SK-N-SH treated with all-trans-retinoic acid at 6 μM for 48 hours (cell line): ENCODE measurements at regions not wholly inside any gene's neighbourhood (a gene's known extent, or its start where the extent isn't known, plus 50 kb on each side); places are given as distances from the start of the nearest gene placed in this dataset.

ENCODE experiments used
- BACH2 ChIP-seq: fragments of 250-450 bp; sonication (Bioruptor Pico); IDR thresholded peaks from 2 replicates; pipeline ENCODE4 v1.9.0; 2021; ENCODE audit warnings: mild to moderate bottlenecking, borderline replicate concordance
- CREB5 ChIP-seq: fragments of 250-450 bp; sonication (Bioruptor Pico); IDR thresholded peaks from 2 replicates; pipeline ENCODE4 v1.5.1; 2020; ENCODE audit warnings: low read depth, mild to moderate bottlenecking, moderate library complexity
- CSDC2 ChIP-seq: fragments of 250-450 bp; sonication (Bioruptor Pico); IDR thresholded peaks from 2 replicates; pipeline ENCODE4 v1.5.0; 2020; ENCODE audit warnings: mild to moderate bottlenecking, moderate library complexity
- TCF4 ChIP-seq: fragments of 250-450 bp; sonication (Bioruptor Pico); IDR thresholded peaks from 2 replicates; pipeline ENCODE4 v1.8.0; 2021; ENCODE audit warnings: mild to moderate bottlenecking, moderate library complexity, borderline replicate concordance
- ZFP3 ChIP-seq: fragments of 250-450 bp; sonication (Bioruptor Pico); IDR thresholded peaks from 2 replicates; pipeline ENCODE4 v1.5.0; 2020; ENCODE audit warnings: mild to moderate bottlenecking, moderate library complexity
- ZFP30 ChIP-seq: fragments of 450-650 bp; formaldehyde crosslinking; IDR thresholded peaks from 2 replicates; pipeline ENCODE4 v1.5.0; 2022; ENCODE audit warnings: mild to moderate bottlenecking, moderate library complexity
- ZNF565 ChIP-seq: fragments of 450-650 bp; formaldehyde crosslinking; conservative IDR thresholded peaks from 2 replicates; pipeline ENCODE4 v1.5.0; 2020; ENCODE audit warnings: low read depth, mild to moderate bottlenecking, moderate library complexity

- TF ChIP-seq CREB5, result no peak
- TF ChIP-seq TCF4 (CRISPR knock-in tag), result no peak
- TF ChIP-seq CSDC2 (CRISPR knock-in tag), result no peak
- TF ChIP-seq BACH2 (CRISPR knock-in tag), result no peak
- TF ChIP-seq ZFP3 (CRISPR knock-in tag), result no peak
- no peak for TF ChIP-seq ZFP30
- no peak for TF ChIP-seq ZNF565 (CRISPR knock-in tag)
Observed at GRCh38 chr21:16264319-16264718, 534.5 kb downstream of the USP25 start.
